PC-9 (cell line): ENCODE measurements at regions not wholly inside any gene's neighbourhood (a gene's known extent, or its start where the extent isn't known, plus 50 kb on each side); places are given as distances from the start of the nearest gene placed in this dataset.

Source experiments
- BruUV-seq: library from RNA; stranded (reverse); fragments of 400-500 nt; replicated peaks from 2 replicates; lab custom pipeline; 2021; lab: Mats Ljungman, UMichigan
- CTCF ChIA-PET: fragments of 300-600 bp; sonication (Branson Sonifier 250); formaldehyde crosslinking; loops from one replicate; lab custom pipeline; 2022; ENCODE audit warnings: antibody characterized with exemption; lab: Charles Lee
- POLR2A ChIA-PET: fragments of 300-600 bp; sonication (Branson Sonifier 250); formaldehyde crosslinking; loops from one replicate; lab custom pipeline; 2022; ENCODE audit warnings: antibody characterized with exemption; ENCODE audit not compliant: unreplicated experiment; lab: Charles Lee
- DNase-seq, 2 experiments: peaks; one replicate each; pipeline versions ENCODE4 v3.0.0 to v3.0.0-alpha.2; 2015 to 2022; ENCODE audit warnings: mixed read lengths in 1 of 2
- H2AFZ ChIP-seq: fragments of 200-600 bp; sonication (generic); 2 replicates; pipeline ENCODE4 v1.8.1; 2017; ENCODE audit warnings: antibody characterized with exemption
- H3F3A ChIP-seq: fragments of 200-600 bp; sonication (generic); 2 replicates; pipeline ENCODE4 v1.8.1; 2017; ENCODE audit warnings: antibody characterized with exemption, mild to moderate bottlenecking, low read depth; ENCODE audit not compliant: insufficient read depth
- H3K27ac ChIP-seq: fragments of 200-600 bp; sonication (generic); 2 replicates; pipeline ENCODE4 v1.6.1; 2016; ENCODE audit warnings: mixed run types
- H3K27me3 ChIP-seq: fragments of 200-600 bp; sonication (generic); 2 replicates; pipeline ENCODE4 v1.6.1; 2016; ENCODE audit warnings: low read depth, mixed run types; ENCODE audit not compliant: insufficient read depth
- H3K36me3 ChIP-seq: fragments of 200-600 bp; sonication (generic); 2 replicates; pipeline ENCODE4 v1.6.1; 2016; ENCODE audit warnings: low read depth, mixed run types
- H3K4me1 ChIP-seq: fragments of 200-600 bp; sonication (generic); replicated peaks from 2 replicates; pipeline ENCODE4 v1.6.1; 2016; ENCODE audit warnings: mixed run types; ENCODE audit not compliant: insufficient read depth
- H3K4me2 ChIP-seq: fragments of 200-600 bp; sonication (generic); 2 replicates; pipeline ENCODE4 v1.6.1; 2017; ENCODE audit warnings: mixed run types
- H3K4me3 ChIP-seq: fragments of 200-600 bp; sonication (generic); 2 replicates; pipeline ENCODE4 v1.6.1; 2016; ENCODE audit warnings: mixed run types
- H3K79me2 ChIP-seq: fragments of 200-600 bp; sonication (generic); 2 replicates; pipeline ENCODE4 v1.6.1; 2017; ENCODE audit warnings: low read depth, mixed run types
- H3K9me2 ChIP-seq: fragments of 200-600 bp; sonication (generic); 2 replicates; pipeline ENCODE4 v1.8.1; 2017; ENCODE audit warnings: mild to moderate bottlenecking; ENCODE audit not compliant: insufficient read depth
- H3K9me3 ChIP-seq: fragments of 200-600 bp; sonication (generic); 2 replicates; pipeline ENCODE4 v1.8.1; 2016; ENCODE audit warnings: low read depth; ENCODE audit not compliant: insufficient read depth
- H4K20me1 ChIP-seq: fragments of 200-600 bp; sonication (generic); 2 replicates; pipeline ENCODE4 v1.8.1; 2017; ENCODE audit not compliant: insufficient read depth
- CTCF ChIP-seq: fragments of 200-600 bp; sonication (generic); conservative IDR thresholded peaks from 2 replicates; pipeline ENCODE4 v1.6.1; 2017; ENCODE audit warnings: mixed run types, antibody characterized with exemption, mild to moderate bottlenecking, moderate library complexity
- EZH2 ChIP-seq: fragments of 200-600 bp; sonication (generic); IDR thresholded peaks from 2 replicates; pipeline ENCODE4 v1.8.0; 2017; ENCODE audit warnings: antibody characterized with exemption, low read depth
- intact Hi-C: fragments of 100-400 bp; cut with micrococcal nuclease; formaldehyde crosslinking; loops from one replicate; pipeline ENCODE4 v1.10.0; 2022; ENCODE audit not compliant: unreplicated experiment

GRCh38 chr14:82451675-82452074 lies 918.0 kb upstream of the SEL1L start:
- Histone ChIP-seq H3F3A (no peaks in the 10 kb centered on the region), H2AFZ (no peak overlapping the region)
- POLR2A ChIA-PET: no interaction called here

GRCh38 chr14:82482345-82482744 lies 948.7 kb upstream of the SEL1L start:
- H3K4me2 ChIP-seq: no peak overlapping the region
- no peaks in the 10 kb centered on the region for H3K9me2 ChIP-seq
- DNase-seq: no peak
- no peaks in the 10 kb centered on the region for H3K9me3 ChIP-seq
- no peaks in the 10 kb centered on the region for H3K27me3 ChIP-seq
- no peak overlapping the region for H2AFZ ChIP-seq
- ChIA-PET POLR2A (no interaction called here), CTCF (no interaction called here)
- TF ChIP-seq CTCF (no peak), EZH2 (no peak)
- no peaks in the 10 kb centered on the region for H3K4me1 ChIP-seq
- H3K4me3 ChIP-seq: no peak overlapping the region
- H3F3A ChIP-seq: no peaks in the 10 kb centered on the region
- H4K20me1 ChIP-seq: no peaks in the 10 kb centered on the region
- no peaks in the 10 kb centered on the region for H3K79me2 ChIP-seq
- H3K36me3 ChIP-seq: no peaks in the 10 kb centered on the region
- BruUV-seq: no TSS peak
- no peak overlapping the region for H3K27ac ChIP-seq
- intact Hi-C loops: no loop called here

More at GRCh38 chr14:82451675-82452074, 918.0 kb upstream of the SEL1L start:
- no peaks in the 10 kb centered on the region for H3K27me3 ChIP-seq
- no peak overlapping the region for H3K4me3 ChIP-seq
- no peak overlapping the region for H3K4me2 ChIP-seq
- H3K36me3 ChIP-seq: no peaks in the 10 kb centered on the region
- no peaks in the 10 kb centered on the region for H4K20me1 ChIP-seq
- DNase-seq: no peak
- BruUV-seq: no TSS peak
- CTCF ChIA-PET: no interaction called here
- H3K27ac ChIP-seq: no peak overlapping the region
- no peaks in the 10 kb centered on the region for H3K4me1 ChIP-seq
- H3K79me2 ChIP-seq: no peaks in the 10 kb centered on the region
- H3K9me2 ChIP-seq: no peaks in the 10 kb centered on the region
- no peak for TF ChIP-seq EZH2
- TF ChIP-seq CTCF: no peak
- no peaks in the 10 kb centered on the region for H3K9me3 ChIP-seq
- intact Hi-C loops: no loop called here

- Histone ChIP-seq H3K4me3 (no peak overlapping the region), H3K9me3 (no peaks in the 10 kb centered on the region), H3K36me3 (no peaks in the 10 kb centered on the region), H3K27ac (no peak overlapping the region), H3F3A (no peaks in the 10 kb centered on the region), H3K27me3 (no peaks in the 10 kb centered on the region), H3K9me2 (no peaks in the 10 kb centered on the region), H3K79me2 (no peaks in the 10 kb centered on the region), H4K20me1 (no peaks in the 10 kb centered on the region), H3K4me2 (no peak overlapping the region), H2AFZ (no peak overlapping the region), H3K4me1 (no peaks in the 10 kb centered on the region)
- BruUV-seq: no TSS peak
- ChIA-PET CTCF (no interaction called here), POLR2A (no interaction called here)
- intact Hi-C loops: no loop called here
- DNase-seq: no peak
- TF ChIP-seq CTCF: no peak
- no peak for TF ChIP-seq EZH2
Observed at GRCh38 chr14:82488473-82488872, 954.8 kb upstream of the SEL1L start.
